ENCODE measurements at regions not wholly inside any gene's neighbourhood (a gene's known extent, or its start where the extent isn't known, plus 50 kb on each side); places are given as distances from the start of the nearest gene placed in this dataset.
"Not testable (repeated sequence)": the region's sequence is repeated elsewhere in the genome, so short reads cannot be mapped to it uniquely, and the experiment has no call there.

GRCh38 chr15:91414124-91414523 lies 314.1 kb downstream of the SV2B start:
- DNase-seq (ENCODE audit: low spot score) = no peak

DNA sequence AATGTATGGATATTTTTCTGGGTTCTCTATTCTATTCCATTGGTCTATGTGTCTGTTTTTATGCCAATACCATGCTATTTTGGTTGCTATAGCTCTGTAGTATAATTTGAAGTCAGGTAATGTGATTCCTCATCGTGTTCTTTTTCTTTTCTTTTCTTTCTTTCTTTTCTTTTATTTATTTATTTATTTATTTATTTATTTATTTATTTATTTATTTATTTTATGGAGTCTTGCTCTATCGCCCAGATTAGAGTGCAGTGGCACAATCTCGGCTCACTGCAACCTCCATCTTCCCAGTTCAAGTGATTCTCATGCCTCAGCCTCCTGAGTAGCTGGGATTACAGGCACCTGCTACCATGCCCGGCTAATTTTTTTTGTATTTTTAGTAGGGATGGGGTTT lies 315.2 kb downstream of the SV2B start:
- not testable (repeated sequence) for DNase-seq (ENCODE audit: low spot score)

DNA sequence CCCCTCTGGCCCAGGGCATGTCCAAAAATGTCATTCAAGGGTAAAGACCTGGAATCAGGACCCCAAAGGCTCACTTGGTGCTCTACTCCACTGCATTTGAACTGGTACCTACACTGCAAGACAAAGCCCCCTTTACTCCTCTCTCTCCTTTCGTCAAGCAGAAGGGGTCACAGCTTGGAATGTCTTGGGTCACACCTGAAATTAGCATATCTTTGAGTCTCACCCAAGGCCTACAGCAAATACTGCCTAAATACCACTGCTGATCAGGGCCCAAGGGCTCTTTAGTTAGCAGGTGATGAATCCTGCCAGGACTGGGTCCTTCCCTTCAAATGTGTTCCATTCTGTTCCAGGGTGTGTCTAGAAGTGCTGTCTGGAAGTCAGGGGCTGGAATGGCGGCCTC lies 320.6 kb downstream of the SV2B start:
- no peak for DNase-seq (ENCODE audit: low spot score)

GRCh38 chr15:91422797-91423196 lies 322.7 kb downstream of the SV2B start:
- no peak for DNase-seq (ENCODE audit: low spot score)

DNA sequence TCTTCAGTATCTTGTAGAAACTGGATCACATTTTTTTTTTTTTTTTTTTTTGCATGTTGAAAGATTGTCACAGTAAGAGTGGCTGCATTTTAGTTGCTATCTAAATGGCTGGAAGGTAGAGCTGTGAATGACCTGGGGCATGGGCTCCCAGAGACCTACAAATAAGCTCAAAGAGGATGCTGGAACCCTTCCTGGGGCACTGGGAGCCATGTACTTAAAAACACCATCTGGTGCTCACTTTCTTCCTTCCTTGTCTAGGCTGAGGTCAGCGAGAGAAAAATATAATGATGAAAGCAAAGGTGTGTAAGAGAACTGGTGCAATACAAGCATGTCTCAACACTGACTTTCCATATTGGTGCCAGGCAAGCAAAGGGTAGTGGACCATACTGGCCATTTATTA lies 323.9 kb downstream of the SV2B start:
- no peak for DNase-seq (ENCODE audit: low spot score)

GRCh38 chr15:91426412-91426811 lies 326.4 kb downstream of the SV2B start:
- DNase-seq (ENCODE audit: low spot score) = no peak

DNA sequence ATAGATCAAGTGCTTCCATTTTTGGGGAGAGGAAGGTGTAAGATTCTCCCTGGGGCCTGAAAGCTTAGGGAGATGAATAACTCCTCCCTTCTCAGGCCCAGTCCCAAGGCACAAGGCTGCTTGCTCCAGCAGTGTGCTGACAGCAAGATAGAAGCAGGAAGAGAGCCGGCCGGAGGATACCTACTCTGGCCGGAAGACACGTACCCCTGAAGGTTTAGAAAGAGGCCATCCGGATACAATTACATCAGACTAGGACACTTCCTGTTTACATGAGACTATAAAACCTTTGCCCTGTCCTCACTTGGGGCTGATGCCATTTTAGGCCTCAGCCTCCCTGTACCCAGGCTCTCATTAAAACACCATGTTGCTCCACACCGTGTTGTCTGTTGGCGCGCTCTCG lies 329.9 kb downstream of the SV2B start:
- no peak for DNase-seq (ENCODE audit: low spot score)

GRCh38 chr15:91431041-91431715 lies 331.1 kb downstream of the SV2B start:
- no peak for DNase-seq (ENCODE audit: low spot score)

- DNase-seq (ENCODE audit: low spot score) = no peak
Measured at GRCh38 chr15:91435113-91435512, 335.1 kb downstream of the SV2B start.

DNA sequence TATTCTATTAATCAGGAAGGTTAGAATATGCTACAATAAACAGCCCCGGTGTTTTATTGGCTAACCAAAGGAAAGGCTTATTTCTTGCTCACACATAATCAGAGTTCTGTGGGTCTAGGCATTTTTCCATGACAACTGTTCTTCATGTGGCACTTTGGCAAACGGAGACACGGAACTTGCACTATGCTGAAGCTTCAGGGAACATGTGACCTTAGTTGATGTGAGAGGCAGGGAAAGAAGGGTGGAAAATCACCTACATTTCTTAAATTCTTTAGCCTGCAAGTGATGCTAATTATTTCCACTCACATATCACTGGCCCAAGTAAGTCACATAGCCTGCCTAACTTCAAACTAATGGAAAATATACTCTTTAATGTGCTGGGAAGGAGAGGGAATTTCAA lies 344.6 kb downstream of the SV2B start:
- DNase-seq (ENCODE audit: low spot score) = no peak

- no peak for DNase-seq (ENCODE audit: low spot score)
Measured at GRCh38 chr15:91445695-91446228, 345.7 kb downstream of the SV2B start.

DNA sequence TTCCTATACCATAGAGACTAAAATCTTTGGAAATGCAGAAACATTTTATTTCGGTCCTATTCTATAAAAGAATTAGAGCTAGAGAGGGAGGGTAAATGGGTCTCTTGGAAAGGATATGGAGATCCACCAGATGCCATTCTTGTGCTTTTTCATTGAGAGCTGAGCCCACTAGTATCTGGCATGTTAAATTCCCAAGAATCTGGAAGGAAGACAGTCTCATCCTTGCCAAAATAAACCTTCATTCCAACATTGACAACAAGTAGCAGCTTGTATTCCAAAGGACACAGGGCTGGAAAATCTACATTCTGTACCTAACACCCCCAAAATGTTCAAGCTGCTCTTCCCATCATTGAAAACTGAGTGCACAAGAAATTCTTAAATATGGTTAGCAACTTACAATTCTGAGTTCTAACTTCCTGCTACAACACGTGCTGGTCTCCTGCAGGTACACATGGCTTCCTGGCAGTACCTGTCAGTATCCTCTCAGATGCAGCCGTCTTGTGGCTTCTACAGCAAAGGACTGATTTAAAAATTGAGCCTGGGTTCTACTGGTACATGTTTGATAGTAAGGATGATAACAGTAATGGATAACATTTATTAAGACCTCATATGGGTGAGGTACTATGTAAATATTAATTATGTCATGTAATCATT lies 348.1 kb downstream of the SV2B start:
- no peak for DNase-seq (ENCODE audit: low spot score)

DNA sequence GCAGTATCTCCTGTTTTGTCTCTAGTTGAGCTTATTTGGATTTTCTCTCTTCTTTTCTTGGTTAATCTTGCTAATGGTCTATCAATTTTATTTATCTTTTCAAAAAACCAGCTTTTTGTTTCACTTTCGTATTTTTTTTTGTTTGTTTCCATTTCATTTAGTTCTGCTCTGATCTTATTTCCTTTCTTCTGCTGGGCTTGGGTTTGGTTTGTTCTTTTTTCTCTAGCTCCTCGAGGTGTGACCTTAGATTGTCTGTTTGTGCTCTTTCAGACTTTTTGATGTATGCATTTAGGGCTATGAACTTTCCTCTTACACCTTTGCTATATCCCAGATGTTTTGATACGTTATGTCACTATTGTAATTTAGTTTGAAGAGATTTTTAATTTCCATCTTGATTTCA lies 353.3 kb downstream of the SV2B start:
- DNase-seq (ENCODE audit: low spot score) = not testable (repeated sequence)

DNA sequence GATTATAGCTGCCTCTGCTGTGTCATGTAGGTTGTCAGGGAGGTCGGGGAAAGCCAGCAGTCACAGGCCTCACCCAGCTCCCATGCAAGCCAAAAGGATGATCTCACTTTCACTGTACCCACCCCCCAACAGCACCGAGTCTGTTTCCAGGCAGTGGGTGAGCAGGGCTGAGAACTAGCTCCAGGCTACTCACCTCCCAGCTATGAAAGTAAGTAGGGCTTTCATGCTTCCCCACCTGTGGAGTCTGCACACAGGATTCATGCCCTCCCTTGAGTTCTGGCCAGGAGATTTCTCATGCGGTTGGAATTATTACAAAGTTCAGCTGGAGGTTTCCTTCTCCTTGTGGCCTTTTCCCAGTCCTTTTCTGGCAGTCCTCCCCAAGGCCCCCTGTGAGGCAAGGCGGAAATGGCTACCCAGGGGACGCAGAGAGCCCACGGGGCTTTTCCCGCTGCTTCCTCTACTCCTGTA lies 356.2 kb downstream of the SV2B start:
- DNase-seq (ENCODE audit: low spot score) = no peak

GRCh38 chr15:91456921-91457320 lies 356.9 kb downstream of the SV2B start:
- DNase-seq (ENCODE audit: low spot score) = no peak

DNA sequence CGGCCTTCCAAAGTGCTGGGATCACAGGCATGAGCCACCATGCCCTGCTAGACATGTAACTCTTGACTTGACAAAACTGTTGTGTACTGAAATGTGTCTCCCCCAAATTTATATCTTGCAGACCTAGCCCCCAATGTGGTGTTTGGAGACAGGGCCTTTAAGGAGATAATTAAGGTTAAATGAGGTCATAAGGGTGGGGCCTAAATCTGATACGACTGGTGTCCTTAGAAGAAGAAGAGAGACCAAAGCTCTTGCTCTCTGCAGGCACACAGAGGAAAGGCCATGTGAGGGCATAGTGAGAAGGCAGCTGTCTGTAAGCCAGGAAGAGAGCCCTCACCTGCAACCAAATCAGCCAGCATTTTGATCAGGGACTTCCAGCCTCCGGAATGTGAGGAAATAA lies 361.3 kb downstream of the SV2B start:
- no peak for DNase-seq (ENCODE audit: low spot score)

GRCh38 chr15:91465086-91465485 lies 365.0 kb downstream of the SV2B start:
- no peak for DNase-seq (ENCODE audit: low spot score)

GRCh38 chr15:91465696-91466095 lies 365.6 kb downstream of the SV2B start:
- DNase-seq (ENCODE audit: low spot score) = no peak

DNA sequence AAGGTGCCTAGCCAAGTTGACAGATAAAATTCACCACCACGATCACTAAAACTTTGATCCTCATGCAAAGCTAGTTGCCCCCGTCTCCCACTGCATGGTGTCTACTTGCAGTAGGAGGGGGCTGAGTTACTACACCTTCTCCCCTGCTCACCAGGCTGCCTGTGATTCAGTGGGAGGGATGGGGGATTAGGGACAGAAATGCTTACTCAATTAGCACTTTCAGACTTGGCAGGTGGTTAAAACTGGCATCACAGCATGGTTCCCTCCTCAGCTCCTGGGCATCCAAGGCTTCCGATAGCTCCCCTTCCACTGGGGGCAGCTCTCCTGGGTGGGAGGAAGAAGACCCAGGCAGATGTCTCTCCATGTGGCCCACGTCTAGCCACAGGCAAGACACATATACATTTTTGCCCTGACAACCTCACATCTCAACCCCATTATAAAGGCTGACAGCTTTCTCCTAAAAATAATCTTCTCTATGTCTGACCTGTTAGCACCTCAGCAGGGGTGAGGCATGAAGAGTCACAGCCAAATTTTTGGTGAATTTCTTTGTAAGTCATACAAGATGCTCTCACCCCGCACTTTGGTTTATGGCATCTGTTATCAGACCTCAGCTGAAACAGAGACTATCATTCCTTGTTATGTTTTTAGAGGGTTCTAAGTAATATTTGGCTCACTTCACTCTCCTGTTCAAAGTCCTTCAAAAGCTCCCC lies 369.0 kb downstream of the SV2B start:
- DNase-seq (ENCODE audit: low spot score) = no peak

GRCh38 chr15:91469632-91470567 lies 369.8 kb downstream of the SV2B start:
- no peak for DNase-seq (ENCODE audit: low spot score)

DNA sequence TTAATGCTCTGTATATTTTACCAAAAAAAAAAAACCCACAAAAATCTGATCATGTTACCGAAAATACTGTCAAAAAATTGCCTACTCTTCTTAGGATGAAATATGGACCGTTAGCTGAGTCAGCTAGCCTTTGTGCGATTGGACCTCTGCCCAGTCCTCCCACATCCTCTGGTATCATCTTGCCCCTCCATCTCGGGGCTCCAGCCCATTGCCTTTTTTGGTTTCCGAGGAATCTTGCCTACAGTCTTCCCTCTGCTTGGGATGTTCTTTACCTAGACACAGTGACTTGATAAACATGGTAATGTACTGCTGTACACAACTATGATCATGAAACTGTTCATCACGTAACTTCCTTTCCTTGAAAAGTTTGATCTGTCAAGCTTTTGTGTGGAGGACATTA lies 371.4 kb downstream of the SV2B start:
- DNase-seq (ENCODE audit: low spot score) = no peak

DNA sequence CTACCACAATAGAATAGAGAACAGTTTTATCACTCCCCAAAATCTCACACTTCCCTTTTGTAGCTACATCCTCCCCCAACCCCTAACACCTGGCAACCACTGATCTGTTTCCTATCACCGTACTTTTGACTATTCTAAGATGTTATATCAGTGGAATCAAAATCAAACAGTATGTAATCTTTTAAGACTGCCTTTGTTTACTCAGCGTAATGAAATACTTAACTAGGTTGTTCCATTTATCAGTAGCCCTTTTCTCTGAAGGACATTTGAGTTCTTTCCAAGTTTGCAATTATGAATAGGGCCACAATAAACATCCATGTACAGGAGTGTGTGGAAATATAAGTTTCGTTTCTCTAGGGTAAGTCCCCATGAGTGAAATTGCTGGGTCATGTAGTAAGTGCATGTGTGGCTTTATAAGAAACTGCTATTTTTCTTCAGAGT lies 372.3 kb downstream of the SV2B start:
- no peak for DNase-seq (ENCODE audit: low spot score)
